22Rv1 (cell line): ENCODE measurements at regions not wholly inside any gene's neighbourhood (a gene's known extent, or its start where the extent isn't known, plus 50 kb on each side); places are given as distances from the start of the nearest gene placed in this dataset.

Source experiments
- CTCF ChIP-seq: fragments of 450-650 bp; IDR thresholded peaks from 2 replicates; pipeline ENCODE4 v1.5.1; 2017; ENCODE audit warnings: mild to moderate bottlenecking
- ZFX ChIP-seq: fragments of 450-650 bp; IDR thresholded peaks from 2 replicates; pipeline ENCODE4 v1.6.1; 2017; ENCODE audit warnings: antibody characterized with exemption, borderline replicate concordance

DNA sequence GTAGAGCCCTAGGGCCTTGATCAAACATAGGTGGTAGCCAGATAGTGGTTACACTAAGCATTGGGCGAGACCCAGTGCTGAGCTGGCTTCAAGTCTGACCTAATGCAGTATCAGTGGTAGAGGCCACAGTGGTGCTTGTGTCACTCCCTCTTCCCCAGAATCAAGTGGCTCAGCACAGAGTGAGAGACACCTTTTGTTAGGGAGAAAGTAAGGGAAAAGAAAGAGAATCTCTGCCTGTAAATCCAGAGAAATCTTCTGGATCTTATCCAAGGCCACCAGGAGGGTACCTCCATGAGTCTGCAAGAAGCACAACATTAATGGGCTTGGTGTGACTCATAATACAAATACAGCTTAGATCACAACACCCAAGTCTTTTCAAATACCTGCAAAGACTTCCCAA is 117.7 kb upstream of the SLC6A14 start:
- TF ChIP-seq CTCF (no peak), ZFX (no peak)
